Activated naive CD4-positive, alpha-beta T cell treated with anti-CD3 and anti-CD28 coated beads for 36 hours (primary cell): ENCODE measurements at regions not wholly inside any gene's neighbourhood (a gene's known extent, or its start where the extent isn't known, plus 50 kb on each side); places are given as distances from the start of the nearest gene placed in this dataset.
"Not testable (repeated sequence)": the region's sequence is repeated elsewhere in the genome, so short reads cannot be mapped to it uniquely, and the experiment has no call there.

Experiments used
- CTCF ChIA-PET: fragments of 350-600 bp; sonication (Branson Sonifier 250); formaldehyde crosslinking; loops from one replicate; lab custom pipeline; 2021; ENCODE audit warnings: antibody characterized with exemption; lab: Charles Lee
- DNase-seq: peaks from one replicate; pipeline ENCODE4 v3.0.0-alpha.2; 2020
- H3K27ac Mint-ChIP-seq: one replicate; pipeline ENCODE4 v1.8.0; 2021; ENCODE audit warnings: mild to moderate bottlenecking, mixed read lengths
- H3K27me3 Mint-ChIP-seq: one replicate; pipeline ENCODE4 v1.8.0; 2021; ENCODE audit warnings: low read depth, mixed read lengths
- H3K36me3 Mint-ChIP-seq: one replicate; pipeline ENCODE4 v1.8.0; 2021; ENCODE audit warnings: low read depth, mixed read lengths
- H3K4me1 Mint-ChIP-seq: one replicate; pipeline ENCODE4 v1.8.0; 2021; ENCODE audit warnings: low read depth, mixed read lengths
- H3K4me3 Mint-ChIP-seq: one replicate; pipeline ENCODE4 v1.8.0; 2021; ENCODE audit warnings: mild to moderate bottlenecking, moderate library complexity, mixed read lengths
- H3K9me3 Mint-ChIP-seq: one replicate; pipeline ENCODE4 v1.8.0; 2021; ENCODE audit warnings: mixed read lengths
- intact Hi-C: fragments of 100-400 bp; cut with micrococcal nuclease; formaldehyde crosslinking; loops from one replicate; pipeline ENCODE4 v1.15.1; 2023

GRCh38 chr2:208671284-208671683 is 264.7 kb downstream of the PTH2R start:
- H3K27me3 Mint-ChIP-seq, result no peaks in the 10 kb centered on the region
- H3K4me1 Mint-ChIP-seq, result no peaks in the 10 kb centered on the region
- intact Hi-C loops, result no loop called here
- H3K4me3 Mint-ChIP-seq, result no peak overlapping the region
- no peaks in the 10 kb centered on the region for H3K36me3 Mint-ChIP-seq
- no peak overlapping the region for H3K27ac Mint-ChIP-seq
- peaks cover under 1% of the 10 kb centered on the region for H3K9me3 Mint-ChIP-seq
- no peak for DNase-seq
- CTCF ChIA-PET, result no interaction called here

DNA sequence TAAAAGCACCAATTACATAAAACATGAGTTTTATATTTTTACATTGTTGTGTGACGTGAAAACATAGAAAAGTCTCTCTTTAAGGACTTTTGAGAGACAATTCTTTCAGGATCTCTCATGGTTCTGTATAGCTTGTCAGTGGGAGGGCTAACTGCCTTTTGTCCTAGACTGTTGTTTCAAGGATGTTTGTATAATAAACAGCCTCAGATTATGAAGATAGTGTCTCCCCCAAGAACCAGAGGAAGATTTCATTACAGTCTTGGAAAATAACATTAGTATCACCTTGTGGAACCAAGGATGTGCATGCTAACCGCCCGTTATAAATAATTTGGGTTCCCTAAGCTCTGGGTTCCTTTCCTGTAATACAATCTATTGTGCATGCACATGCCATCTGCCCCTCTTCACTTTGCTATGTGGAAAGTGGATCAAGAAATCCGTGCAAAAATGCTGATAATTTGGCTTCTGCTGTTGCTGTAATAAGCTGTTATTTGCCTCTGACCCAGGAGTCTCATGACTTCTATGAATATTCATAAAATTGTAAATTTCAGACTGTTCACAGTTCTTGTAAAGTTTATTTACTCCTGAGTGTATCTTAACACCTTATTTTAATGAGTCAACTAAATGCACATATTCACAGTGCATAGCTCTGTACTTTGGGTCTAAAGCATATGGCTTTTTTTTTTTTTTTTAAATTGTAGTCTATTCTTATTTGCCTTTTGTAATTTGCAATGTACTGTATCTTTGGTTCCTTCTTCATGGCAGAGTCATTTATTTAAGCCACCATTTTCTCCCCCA is 265.5 kb downstream of the PTH2R start:
- no peak for DNase-seq
- H3K9me3 Mint-ChIP-seq, result peaks cover 3% of the 10 kb centered on the region
- intact Hi-C loops, result no loop called here
- no peaks in the 10 kb centered on the region for H3K27me3 Mint-ChIP-seq
- no peaks in the 10 kb centered on the region for H3K4me1 Mint-ChIP-seq
- H3K4me3 Mint-ChIP-seq, result no peak overlapping the region
- CTCF ChIA-PET, result no interaction called here
- H3K36me3 Mint-ChIP-seq, result no peaks in the 10 kb centered on the region
- H3K27ac Mint-ChIP-seq, result no peak overlapping the region

DNA sequence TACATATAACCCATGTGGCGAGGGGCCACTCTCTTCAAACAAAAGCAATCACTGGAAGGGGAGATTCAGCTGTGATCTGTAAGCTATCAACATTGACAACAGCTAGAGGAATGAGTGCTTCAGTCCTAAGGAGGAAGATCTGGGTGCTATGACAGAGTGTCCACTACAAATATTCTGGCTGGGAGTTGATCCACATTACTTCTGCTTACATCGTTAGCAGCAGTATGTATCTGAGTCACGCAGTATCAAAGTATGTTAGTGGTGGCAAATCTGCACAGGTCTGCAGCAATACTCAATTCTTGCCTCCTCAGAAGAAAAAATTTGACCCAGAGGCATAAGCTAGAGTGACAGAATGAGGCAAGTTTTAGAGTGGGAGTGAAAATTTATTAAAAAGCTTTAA is 267.0 kb downstream of the PTH2R start:
- CTCF ChIA-PET, result interaction anchor here (0.5 kb wide), 1 partner anchor 13 kb away, joined by 4 read pairs; no protein-coding TSS in a partner anchor
- no peaks in the 10 kb centered on the region for H3K27me3 Mint-ChIP-seq
- no peak for DNase-seq

DNA sequence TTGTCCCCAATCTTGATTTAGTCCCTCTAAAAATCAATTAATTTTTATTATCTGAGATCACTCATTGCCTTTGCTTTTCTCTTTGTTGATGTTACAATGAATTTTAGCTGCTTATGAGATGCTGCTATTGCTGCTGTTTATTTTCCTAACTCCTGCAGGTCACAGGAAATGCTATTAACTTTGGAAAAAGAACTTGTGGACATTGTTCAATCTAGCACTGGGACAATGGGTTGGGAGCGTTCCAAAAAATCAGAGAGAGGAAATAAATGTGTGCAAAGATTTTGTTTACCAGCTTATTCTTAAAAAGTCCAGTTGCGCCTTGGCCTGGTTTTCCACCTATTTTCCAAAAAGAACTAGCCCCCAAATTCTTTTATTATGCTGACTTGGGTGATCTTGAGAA is 268.3 kb downstream of the PTH2R start:
- Mint-ChIP-seq H3K27me3 (no peaks in the 10 kb centered on the region), H3K36me3 (no peaks in the 10 kb centered on the region), H3K4me3 (no peak overlapping the region), H3K9me3 (peaks cover 5% of the 10 kb centered on the region), H3K4me1 (no peaks in the 10 kb centered on the region), H3K27ac (no peak overlapping the region)
- CTCF ChIA-PET, result interaction anchor here (0.8 kb wide), 1 partner anchor 16 kb away, joined by 4 read pairs; no protein-coding TSS in a partner anchor
- no peak for DNase-seq
- intact Hi-C loops, result no loop called here

More for the DNA sequence above, 267.0 kb downstream of the PTH2R start:
- no peak overlapping the region for H3K27ac Mint-ChIP-seq
- H3K4me1 Mint-ChIP-seq, result no peaks in the 10 kb centered on the region
- intact Hi-C loops, result no loop called here
- H3K4me3 Mint-ChIP-seq, result no peak overlapping the region
- no peaks in the 10 kb centered on the region for H3K36me3 Mint-ChIP-seq
- H3K9me3 Mint-ChIP-seq, result peaks cover 3% of the 10 kb centered on the region

DNA sequence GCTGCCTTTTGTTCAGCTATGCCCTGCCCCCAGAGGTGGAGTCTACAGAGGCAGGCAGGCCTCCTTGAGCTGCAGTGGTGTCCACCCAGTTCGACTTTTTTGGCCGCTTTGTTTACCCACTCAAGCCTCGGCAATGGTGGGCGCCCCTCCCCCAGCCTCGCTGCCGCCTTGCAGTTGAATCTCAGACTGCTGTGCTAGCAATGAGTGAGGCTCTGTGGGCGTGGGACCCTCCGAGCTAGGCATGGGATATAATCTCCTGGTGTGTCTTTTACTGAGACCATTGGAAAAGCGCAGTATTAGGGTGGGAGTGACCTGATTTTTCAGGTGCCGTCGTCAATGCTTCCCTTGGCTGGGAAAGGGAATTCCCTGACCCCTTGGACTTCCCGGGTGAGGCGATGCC is 279.3 kb downstream of the PTH2R start:
- H3K4me3 Mint-ChIP-seq, CTCF ChIA-PET, H3K27me3 Mint-ChIP-seq, H3K4me1 Mint-ChIP-seq, intact Hi-C loops, H3K27ac Mint-ChIP-seq, H3K36me3 Mint-ChIP-seq, DNase-seq: not testable (repeated sequence)
- H3K9me3 Mint-ChIP-seq, result peaks cover 18% of the 10 kb centered on the region

GRCh38 chr2:208686665-208687064 is 280.1 kb downstream of the PTH2R start:
- peaks cover 16% of the 10 kb centered on the region for H3K9me3 Mint-ChIP-seq
- no peaks in the 10 kb centered on the region for H3K27me3 Mint-ChIP-seq
- CTCF ChIA-PET, result interaction anchor here (0.6 to 1.0 kb wide), 3 partner anchors 13 to 142 kb away, joined by 3 to 4 read pairs (median 4); no protein-coding TSS in a partner anchor
- no peak for DNase-seq
- H3K36me3 Mint-ChIP-seq, result no peaks in the 10 kb centered on the region
- H3K4me3 Mint-ChIP-seq, result no peak overlapping the region
- no peak overlapping the region for H3K27ac Mint-ChIP-seq
- H3K4me1 Mint-ChIP-seq, result no peaks in the 10 kb centered on the region
- intact Hi-C loops, result no loop called here

- DNase-seq, CTCF ChIA-PET, H3K27ac Mint-ChIP-seq, H3K36me3 Mint-ChIP-seq, H3K4me3 Mint-ChIP-seq, H3K4me1 Mint-ChIP-seq, H3K27me3 Mint-ChIP-seq, intact Hi-C loops: not testable (repeated sequence)
- H3K9me3 Mint-ChIP-seq, result peaks cover 16% of the 10 kb centered on the region
Observed at GRCh38 chr2:208687720-208688119, 281.1 kb downstream of the PTH2R start.

DNA sequence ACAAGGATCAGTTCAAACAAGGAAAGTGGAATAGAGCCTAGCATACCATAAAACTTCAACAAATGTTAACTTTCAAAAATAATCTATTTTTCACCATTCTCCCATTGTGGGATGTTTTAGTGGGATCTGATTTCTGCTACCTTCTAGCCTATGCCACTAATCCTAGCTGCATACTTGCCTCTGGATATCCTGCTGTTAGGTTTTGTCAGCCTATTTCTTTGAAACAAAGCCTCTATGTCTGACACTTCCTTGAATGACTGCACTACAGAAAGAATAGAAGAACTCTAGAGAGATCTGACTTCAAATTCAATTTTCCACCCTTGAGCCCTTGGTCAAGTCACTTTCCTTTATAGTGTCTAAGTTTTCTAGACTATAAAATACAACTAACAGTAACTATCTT is 291.5 kb downstream of the PTH2R start:
- CTCF ChIA-PET, result no interaction called here
- DNase-seq, result no peak
- Mint-ChIP-seq H3K9me3 (no peaks in the 10 kb centered on the region), H3K36me3 (no peaks in the 10 kb centered on the region), H3K27me3 (no peaks in the 10 kb centered on the region), H3K4me1 (no peaks in the 10 kb centered on the region), H3K27ac (no peak overlapping the region), H3K4me3 (no peak overlapping the region)
- intact Hi-C loops, result no loop called here

DNA sequence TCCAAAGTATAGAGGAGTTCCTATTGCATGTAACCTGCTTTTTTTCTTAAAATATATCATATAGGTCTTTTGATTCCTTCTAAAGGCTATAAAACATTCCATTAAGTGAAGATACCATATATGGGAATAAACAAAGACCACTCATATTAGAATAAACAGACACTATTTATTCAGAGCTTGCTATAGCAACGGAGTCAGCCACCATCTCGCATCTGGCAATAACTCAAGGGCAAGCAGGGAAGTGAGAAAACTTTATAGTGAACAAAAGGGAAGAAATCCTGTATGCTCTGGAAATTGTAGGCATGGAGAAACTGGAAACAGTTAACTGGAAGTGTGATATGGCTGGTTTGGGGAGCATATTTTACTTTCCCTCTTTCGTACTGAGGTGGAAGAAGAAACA is 301.9 kb downstream of the PTH2R start:
- Mint-ChIP-seq H3K27ac (no peak overlapping the region), H3K4me1 (no peaks in the 10 kb centered on the region), H3K4me3 (no peak overlapping the region), H3K36me3 (no peaks in the 10 kb centered on the region), H3K9me3 (peaks cover 3% of the 10 kb centered on the region), H3K27me3 (no peaks in the 10 kb centered on the region)
- CTCF ChIA-PET, result no interaction called here
- intact Hi-C loops, result no loop called here
- DNase-seq, result no peak

- H3K27ac Mint-ChIP-seq, result no peak overlapping the region
- no peaks in the 10 kb centered on the region for H3K36me3 Mint-ChIP-seq
- no peaks in the 10 kb centered on the region for H3K4me1 Mint-ChIP-seq
- intact Hi-C loops, result no loop called here
- no peak for DNase-seq
- no peak overlapping the region for H3K4me3 Mint-ChIP-seq
- no peaks in the 10 kb centered on the region for H3K9me3 Mint-ChIP-seq
- CTCF ChIA-PET, result no interaction called here
- no peaks in the 10 kb centered on the region for H3K27me3 Mint-ChIP-seq
Observed at GRCh38 chr2:208711598-208711997, 305.0 kb downstream of the PTH2R start.

- H3K4me3 Mint-ChIP-seq, result no peak overlapping the region
- intact Hi-C loops, result no loop called here
- H3K27me3 Mint-ChIP-seq, result no peaks in the 10 kb centered on the region
- CTCF ChIA-PET, result no interaction called here
- H3K4me1 Mint-ChIP-seq, result no peaks in the 10 kb centered on the region
- H3K36me3 Mint-ChIP-seq, result no peaks in the 10 kb centered on the region
- no peaks in the 10 kb centered on the region for H3K9me3 Mint-ChIP-seq
- DNase-seq, result no peak
- no peak overlapping the region for H3K27ac Mint-ChIP-seq
Observed at GRCh38 chr2:208713066-208713745, 306.6 kb downstream of the PTH2R start.

DNA sequence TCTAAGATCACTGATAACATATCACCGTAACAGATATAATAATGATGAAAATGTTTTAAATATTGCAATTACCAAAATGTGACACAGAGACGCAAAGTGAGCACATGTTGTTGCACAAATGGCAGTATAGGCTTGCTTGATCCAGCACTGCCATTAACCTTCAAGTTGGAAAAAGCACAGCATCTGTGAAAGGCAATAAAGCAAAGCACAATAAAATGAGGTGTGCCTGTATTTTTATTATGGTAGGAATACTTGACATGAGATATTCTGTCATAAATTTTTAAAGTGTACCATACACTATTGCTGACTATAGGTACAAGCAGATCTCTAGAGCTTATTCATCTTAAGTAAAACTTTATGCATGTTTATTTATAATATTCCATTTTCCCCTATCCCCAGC is 312.2 kb downstream of the PTH2R start:
- CTCF ChIA-PET, result no interaction called here

DNA sequence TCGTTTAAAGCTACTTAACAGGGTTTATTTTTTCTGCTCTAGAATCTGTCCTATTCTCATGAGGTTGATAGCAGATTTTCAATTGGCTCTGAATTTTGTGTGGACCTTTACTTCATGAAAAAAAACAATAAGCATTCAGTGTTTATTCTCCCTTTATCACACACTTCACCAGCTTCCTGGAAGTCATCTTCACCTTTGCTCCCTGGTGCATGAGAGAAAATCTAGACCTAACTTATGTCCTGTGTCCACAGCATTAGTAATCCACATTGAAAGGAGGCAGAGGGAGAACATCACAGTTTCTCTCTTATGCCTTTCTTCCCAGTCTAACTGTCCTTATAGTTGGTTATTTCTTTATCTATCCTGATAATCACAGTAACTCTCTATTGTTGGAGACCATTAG is 316.1 kb downstream of the PTH2R start:
- Mint-ChIP-seq H3K36me3 (no peaks in the 10 kb centered on the region), H3K27me3 (no peaks in the 10 kb centered on the region), H3K4me3 (no peak overlapping the region), H3K4me1 (no peaks in the 10 kb centered on the region), H3K9me3 (no peaks in the 10 kb centered on the region), H3K27ac (no peak overlapping the region)
- DNase-seq, result no peak
- intact Hi-C loops, result no loop called here
- CTCF ChIA-PET, result no interaction called here

More for the DNA sequence above, 312.2 kb downstream of the PTH2R start:
- H3K36me3 Mint-ChIP-seq, result no peaks in the 10 kb centered on the region
- no peaks in the 10 kb centered on the region for H3K4me1 Mint-ChIP-seq
- H3K9me3 Mint-ChIP-seq, result no peaks in the 10 kb centered on the region
- DNase-seq, result no peak
- intact Hi-C loops, result no loop called here
- no peak overlapping the region for H3K4me3 Mint-ChIP-seq
- H3K27me3 Mint-ChIP-seq, result no peaks in the 10 kb centered on the region
- H3K27ac Mint-ChIP-seq, result no peak overlapping the region
